ENCODE measurements at regions not wholly inside any gene's neighbourhood (a gene's known extent, or its start where the extent isn't known, plus 50 kb on each side); places are given as distances from the start of the nearest gene placed in this dataset.

GRCh38 chr20:52294106-52294628, 102.6 kb upstream of the ZFP64 start:
- TF ChIP-seq POLR2A (IDR thresholded peaks at IDR 0.05; ENCODE audit: low read depth, low read length) (no peak), TAF1 (IDR thresholded peaks at IDR 0.05; ENCODE audit: borderline replicate concordance, low read depth, low read length) (no peak)

Data from GM12892 (cell line).